GM19043 (cell line): ENCODE measurements at regions not wholly inside any gene's neighbourhood (a gene's known extent, or its start where the extent isn't known, plus 50 kb on each side); places are given as distances from the start of the nearest gene placed in this dataset.

Source experiments
- ATAC-seq: cut with Tn5 transposase; IDR thresholded peaks from one replicate; pipeline ENCODE4 v1.9.1; 2021; ENCODE audit warnings: low read depth; ENCODE audit not compliant: unreplicated experiment

DNA sequence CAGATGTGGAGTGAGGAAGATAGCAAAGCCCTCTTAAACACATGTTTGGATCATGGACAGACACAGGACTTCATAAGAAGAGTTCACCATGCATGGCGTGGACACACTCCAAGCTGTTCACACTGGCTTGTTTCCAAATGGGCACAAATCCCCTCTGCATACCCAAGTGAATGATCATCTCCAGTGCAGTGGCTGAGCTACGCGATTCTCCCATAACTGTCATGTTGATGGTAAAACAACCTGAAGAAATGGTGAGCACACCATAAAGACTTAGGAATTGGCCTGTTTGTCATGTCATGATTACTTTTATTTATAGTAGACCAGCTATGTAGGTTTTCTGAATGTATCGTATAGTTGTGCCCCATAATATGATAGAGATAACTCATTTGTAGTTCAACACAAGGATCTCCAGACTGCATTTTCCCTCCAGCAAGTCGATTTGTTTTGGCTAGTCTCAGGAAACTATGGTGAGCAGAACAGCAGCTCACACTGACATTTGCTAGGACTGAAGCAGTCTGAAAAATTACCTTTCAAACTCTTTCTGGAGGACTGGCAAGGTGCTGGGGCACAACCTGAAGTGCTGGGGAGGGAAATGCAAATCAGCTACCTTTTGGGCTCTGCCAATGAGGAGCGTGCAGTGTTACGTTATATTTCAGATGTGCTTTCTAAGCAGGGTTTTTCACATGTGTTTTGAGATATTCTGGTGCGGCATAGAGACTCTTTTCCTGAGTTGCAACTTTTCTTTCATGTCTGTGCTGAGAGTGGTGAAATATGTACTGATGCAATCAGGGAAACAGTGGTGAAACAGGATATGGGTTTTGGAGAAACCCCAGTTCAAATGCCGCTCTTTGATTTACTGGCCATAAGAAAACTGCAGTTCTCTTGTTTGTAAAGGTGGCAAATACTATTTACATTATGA is 629.6 kb upstream of the DPP6 start:
- no peak for ATAC-seq

DNA sequence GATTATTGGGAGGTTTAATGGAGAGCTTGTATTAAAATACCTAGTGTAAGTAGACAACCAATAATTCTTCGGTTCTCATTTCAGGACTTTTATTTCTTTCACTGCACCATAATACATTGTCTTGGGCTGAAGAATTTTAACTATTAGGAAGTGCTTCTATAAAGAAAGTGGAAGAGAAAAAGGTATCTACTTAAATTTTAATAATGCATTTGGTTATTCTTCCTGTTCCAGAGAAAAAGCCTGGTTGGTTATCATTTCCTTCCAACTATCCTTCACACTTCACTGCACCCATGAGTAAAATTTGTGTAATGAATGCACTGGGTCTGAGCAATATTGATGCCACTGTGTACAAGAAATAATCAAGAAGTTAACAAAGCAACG is 629.0 kb upstream of the DPP6 start:
- no peak for ATAC-seq

DNA sequence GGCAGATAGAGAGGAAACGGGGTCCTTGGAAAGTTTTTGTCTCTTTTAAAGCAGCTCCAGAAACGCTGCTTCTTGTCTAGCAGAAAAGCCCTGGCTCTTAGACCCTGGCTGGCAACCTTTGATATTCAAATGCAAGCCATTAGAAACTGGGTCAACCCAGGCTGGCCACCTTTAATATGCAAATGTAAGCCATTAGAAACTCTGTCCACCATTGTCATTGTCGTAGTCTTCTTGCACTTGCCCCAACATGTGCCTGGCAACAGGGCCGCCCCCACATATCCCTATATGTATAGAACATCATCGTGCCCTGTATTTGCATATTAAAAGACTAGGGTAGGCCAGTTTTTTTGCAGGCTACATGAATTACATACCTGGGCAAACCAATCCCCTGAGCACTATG is 621.3 kb upstream of the DPP6 start:
- ATAC-seq: no peak

DNA sequence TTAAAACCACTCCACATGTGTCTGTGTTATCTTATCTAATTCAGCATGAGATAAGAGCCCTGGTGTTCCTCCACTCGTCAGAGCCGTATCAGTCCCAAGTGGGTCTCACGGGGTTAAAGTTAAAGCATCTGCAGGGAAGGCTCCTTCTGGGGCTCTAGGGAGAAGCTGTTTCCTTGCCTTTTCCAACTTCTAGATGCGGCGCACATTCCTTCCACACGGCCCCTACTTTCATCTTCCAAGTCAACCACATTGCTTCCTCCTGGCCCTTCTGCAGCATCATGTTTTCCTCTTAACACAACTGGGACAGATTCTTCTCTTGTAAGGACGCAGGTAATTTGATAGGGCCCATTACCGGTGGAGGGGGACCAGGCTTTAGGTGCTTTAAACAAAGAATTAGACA is 620.1 kb upstream of the DPP6 start:
- no peak for ATAC-seq

DNA sequence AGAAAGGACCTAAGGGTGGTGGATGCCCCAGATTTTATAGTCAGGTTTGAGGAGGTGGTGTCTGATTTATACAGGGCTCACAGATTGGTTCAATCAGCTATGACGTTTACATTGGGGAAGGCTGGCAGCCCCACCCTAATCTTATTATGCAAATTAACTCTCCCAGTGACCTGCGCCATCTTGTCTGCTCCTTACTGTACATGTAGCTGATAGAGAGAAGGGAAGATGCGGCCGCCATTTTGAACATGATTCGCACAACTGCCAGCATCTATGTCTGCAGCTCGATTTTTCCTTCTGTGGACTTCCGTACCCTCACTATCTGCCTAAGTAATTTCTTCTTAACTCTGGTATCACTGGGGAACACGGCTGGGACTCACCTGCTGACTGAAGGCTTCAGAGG is 619.0 kb upstream of the DPP6 start:
- ATAC-seq: no peak

DNA sequence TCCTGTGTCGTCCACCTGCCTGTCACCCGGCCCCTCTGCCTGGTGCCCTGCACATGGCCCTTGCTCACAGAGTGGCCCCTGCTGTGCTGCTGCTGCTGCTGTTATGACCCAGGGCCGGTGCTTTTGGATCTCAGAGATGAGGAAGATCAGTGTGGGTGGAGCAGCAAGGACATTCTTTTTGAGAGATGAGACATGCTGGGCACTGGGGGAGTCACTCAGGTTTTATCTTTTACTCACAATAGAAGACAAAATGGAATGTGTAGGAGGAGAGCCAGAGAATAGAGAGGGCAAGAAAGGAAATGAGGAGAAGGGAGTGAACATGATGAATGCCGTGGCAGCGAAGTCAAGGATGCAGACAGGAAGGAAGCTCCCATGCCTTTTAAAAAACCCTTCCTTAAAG is 611.5 kb upstream of the DPP6 start:
- no peak for ATAC-seq

DNA sequence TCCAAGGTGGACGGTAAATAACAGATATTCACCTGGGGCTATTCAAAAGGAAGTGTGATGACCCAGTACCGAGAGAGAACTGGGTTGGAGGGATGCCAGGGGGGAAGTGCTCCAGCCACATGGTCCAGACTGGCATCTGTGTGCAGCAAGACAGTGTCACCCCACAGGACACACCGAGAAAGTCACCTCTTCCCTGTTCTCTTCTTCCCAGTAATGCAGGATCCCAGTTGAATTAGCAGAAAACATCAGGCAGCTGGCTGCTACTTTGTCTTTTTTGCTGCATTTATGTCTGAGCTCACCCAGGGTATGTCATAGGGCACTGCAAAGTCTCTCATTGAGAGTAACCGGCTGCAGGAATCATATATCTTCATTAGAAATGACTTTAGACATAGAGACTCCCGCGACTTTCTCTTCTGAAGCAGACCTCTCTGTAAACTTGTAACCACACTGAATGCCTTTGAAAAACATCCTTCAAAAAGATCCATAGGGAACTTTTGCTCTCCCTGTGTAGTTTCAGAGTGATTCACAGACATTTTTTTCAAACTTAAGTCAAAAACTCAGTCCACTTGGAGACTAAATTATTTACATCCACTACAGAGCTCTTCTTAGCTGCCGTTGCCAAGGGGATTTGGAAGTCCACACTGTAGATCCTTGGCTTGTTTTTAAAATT is 609.0 kb upstream of the DPP6 start:
- no peak for ATAC-seq

DNA sequence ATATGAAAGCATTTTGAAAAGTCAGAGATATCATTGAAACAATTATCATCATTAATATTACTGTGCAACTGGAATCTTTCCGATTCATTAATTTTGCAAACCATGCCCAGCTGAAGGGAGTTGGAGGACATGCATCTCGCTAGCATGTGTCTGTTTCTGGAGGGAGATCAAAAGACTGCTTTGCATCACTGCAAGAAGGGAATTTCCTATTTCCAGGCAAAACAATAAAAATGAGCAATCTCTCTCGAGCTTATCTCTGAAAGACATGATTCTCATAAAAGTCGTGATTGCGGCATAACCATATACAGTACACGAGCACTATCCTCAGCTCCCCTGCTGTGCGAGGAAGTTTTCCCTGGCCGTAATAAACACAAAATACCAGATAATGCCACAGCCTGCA is 607.6 kb upstream of the DPP6 start:
- no peak for ATAC-seq

DNA sequence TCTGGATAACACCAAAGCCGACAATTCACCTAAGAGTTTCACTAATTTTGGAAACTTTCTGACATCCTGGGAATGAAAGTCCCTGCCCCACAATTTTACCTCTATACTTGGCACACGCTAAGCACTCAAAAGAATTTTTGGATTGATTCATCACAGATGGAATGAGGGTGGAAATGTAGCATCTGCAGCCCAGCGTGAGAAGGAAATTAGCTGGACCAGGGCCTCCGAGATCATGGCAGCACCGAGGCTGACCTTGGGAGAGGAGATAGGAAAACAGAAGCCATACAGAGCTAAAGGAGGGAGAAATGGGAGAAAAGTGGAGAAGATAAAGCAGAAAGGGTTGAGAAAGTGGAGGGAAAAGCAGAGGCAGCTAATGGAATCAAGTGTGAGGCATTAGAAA is 606.6 kb upstream of the DPP6 start:
- ATAC-seq: no peak

DNA sequence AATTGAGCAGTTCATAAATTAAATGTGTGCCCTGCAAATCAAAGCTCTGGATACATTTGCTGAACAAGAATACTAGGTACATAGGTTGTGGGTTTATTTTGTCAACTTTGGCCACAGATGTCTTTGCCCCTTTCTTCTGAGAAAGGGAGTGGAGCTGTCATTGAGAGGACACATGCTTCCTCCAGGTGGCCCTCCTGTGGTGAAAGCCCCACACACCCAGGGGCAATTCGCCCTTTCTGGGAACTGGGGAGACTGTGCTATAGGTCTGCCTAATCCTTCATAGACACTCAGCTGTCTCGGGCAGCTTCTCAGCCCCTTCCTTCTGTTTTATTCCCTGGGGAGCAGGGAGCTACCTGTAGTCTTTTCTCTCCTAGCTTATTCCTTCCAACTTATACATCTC is 605.7 kb upstream of the DPP6 start:
- no peak for ATAC-seq

DNA sequence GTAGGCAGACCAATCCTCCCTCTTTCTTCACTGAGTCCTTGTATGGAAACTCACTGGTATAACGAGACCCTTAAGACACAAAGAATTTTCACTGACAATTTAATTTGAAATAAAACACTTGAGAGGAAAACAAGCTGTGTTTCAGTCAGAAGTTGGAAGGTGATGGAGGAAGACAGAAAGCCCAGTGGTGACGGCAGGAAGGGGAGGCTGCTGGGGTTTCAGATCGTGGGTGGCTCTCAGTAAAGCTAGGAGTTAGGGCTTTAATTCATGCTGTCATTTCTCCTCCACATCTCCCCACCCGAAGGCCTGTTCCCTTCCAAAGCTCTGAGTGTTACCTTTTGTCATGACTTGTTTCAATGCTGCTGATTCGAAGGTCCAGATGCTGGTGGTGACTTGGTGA is 605.2 kb upstream of the DPP6 start:
- no peak for ATAC-seq

DNA sequence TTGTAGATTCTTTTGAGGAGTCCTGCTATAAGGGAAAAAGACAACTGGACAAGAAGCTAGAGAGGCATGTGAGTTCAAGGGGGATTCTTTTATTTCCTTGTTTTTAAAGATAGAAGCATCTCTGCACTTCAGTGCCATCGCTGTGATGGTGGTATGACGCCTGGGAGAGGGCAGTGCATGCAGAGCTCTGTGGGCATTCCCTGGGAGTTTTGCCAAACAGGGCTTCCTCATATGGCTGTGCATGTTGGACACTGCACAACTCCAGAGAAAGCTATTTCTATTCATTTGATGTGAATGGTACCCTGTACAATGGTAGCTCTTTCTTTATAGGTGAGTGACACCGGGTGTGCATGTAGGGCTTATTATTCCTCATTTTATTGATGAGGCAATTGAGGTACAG is 599.5 kb upstream of the DPP6 start:
- ATAC-seq: no peak

DNA sequence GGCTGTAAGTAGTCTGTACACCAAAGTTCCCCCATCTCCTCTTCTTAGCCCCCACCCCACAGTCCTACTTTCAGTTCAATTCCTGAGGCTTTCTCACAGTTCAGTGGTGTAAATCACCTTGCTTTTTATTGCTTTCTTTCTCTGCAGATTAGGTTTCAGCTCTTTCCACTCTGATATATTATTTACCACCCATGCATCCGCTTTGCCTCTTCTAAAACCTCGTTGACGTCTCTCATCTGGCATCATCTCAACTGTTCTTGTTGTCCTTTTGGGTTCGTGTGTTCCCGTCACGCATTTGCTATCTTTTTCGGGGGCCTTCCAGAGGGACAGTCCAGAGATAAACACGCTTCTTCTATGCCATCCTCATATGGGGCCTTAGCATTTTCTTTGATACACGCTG is 597.9 kb upstream of the DPP6 start:
- ATAC-seq: no peak

DNA sequence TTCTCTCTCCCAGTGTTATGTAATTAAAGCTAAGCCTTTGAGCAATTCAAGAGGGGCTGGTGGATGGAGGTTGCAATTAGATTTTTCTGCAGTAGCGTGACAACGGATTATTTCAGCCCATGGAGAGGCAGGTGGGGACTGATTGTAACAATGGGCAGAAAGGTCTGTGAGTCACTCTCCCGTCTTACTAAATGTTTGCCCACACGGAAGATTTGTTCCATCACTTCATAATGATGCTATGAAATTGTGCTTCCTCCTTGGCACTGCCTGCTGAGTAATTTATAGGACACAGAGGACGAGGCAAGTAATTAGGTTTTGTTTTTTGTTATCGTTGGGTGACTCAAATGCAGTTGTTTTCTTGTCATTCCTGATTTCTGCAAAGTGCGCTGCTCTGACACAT is 594.5 kb upstream of the DPP6 start:
- ATAC-seq: no peak

DNA sequence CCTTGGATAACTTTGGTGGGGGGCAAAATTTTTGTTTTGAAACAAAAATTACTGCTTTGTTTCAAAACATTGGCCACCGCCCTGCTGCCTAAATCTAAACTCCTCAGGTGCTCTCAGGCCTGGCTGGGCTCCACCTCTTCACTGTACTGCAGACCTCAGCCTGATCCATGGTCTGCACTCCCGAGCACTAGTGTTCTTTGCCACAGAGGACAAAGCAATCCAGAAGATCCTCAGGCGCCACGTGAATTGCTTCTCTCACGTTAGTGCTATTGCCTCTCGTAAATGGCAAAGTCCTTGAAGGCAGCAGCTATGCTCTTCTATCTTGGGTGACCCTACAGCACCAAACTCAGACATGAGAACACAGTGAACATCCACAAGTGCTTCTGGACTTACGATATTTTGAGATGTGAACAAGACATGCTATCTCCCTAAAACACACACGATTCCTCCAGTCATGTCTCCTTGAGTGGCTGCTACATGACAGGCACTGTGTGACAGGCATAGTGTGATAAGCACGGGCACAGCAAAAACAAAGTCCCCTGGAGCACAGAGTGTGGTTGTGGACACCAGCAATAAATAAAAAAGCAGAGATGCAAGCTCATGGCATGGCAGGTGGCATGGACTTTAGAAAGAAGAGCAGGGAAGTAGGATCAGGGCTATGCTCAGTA is 582.1 kb upstream of the DPP6 start:
- ATAC-seq: no peak

DNA sequence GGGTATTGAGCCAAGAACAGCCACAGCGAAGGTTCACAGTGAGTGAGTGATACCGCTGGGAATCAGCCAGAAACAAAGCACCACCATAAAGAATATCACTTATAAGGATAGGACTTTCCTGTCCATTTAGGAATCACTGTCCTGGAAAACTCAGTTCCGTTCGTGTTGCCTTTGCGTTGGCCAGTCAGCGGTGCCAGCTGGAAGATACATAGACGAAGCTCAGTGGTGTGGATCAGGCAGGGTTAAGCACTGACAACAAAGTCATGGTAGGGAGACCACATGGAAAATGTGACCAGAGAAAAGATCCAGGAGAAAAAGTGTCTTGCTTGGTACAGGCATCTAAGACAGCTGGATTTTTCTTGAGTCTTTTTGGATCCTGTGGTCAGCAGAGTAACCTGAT is 579.7 kb upstream of the DPP6 start:
- no peak for ATAC-seq

DNA sequence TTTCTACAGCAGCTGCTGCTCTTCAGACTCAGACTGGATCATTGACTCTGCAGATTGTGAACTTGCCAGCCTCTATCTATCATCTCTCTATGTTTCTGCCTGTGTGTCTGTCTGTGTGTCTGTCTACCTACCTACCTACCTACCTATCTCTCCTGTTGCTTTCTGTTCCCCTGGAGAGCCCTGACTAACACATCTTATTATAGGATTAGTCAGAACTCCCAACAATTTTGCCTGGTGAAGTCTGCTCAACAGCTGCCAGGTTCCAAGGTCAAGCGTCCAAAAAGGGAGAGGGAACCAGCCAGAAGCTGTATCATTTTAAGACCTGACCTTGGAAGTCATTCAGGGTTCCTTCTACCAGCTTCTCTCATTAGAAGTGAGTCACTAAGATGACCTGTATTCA is 579.0 kb upstream of the DPP6 start:
- ATAC-seq: no peak

DNA sequence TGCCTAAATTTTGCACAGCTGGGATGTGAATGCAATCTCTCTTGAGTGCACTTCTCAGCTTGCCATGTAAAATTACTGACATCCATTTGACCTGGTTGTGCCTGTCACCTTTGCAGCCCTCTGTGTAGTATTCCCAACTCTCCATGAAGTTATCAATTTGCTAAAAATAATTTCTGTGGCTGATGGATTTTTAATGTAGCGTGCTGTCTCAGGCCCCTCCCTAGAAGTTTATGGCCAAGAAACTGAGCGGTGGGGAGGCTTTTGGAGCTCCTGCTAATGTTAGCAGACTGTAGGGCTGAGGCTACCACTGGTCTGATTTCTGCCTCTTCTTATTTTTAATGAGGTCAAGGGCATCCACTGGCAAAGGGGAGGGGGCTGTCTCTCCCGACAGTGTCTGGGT is 577.0 kb upstream of the DPP6 start:
- ATAC-seq: no peak

DNA sequence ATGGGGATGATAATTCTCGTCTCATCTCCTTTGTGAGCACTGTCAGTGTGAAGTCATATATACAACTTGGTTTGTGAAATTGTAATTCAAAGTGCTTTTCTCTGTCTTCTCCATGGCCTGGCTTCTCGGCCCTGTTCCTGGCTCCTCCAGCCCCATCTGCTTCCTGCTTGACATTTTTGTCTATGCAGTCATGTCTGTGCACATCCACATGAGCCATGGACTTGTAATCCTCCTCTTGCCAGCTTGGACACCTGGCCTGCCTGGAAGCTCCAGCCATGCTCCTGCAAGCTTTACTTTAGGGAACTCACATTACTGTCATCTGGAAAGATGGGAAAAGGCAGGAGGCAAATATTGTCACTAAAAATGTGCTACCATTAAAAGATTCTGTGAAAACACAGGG is 576.0 kb upstream of the DPP6 start:
- no peak for ATAC-seq

DNA sequence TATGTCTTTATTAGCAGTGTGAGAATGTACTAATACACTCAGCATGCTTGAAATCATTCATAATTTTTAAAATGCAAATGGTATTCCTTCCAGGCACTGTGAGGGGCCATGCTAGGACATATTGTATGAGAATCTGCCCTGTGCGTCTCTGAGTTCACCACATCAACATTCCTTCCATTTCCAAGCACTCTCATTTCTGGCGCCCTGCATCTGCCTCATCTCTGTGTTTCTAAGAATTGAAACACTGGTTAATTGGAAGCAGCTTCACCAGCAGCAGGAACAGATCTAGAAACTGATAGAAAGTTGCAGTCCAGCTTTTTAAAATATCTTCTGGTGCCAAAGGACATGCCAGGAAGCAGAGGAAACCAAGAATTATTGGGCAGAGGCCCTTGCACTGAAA is 555.9 kb upstream of the DPP6 start:
- no peak for ATAC-seq

DNA sequence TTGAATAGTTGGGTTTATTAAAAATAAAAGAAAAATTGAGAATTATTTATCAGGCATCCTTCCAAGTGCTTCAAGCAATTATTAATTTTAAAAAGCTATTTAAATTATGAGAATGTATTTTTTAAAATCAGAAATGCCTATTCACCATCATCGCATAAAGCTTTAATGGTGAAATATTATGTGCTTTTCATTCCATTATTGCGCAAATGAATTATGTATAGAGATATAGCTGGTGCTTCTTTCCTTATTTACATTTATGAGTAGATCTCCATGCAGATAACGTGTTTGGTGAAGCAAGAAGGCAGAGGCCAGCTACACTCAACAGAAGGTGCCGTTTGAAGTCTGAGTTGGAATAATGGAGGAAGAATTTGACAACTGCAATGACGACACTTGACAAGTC is 549.1 kb upstream of the DPP6 start:
- ATAC-seq: no peak
